ENCODE measurements at regions not wholly inside any gene's neighbourhood (a gene's known extent, or its start where the extent isn't known, plus 50 kb on each side); places are given as distances from the start of the nearest gene placed in this dataset. TPM values are rescaled to one million over a fixed set of nuclear protein-coding genes. Genes with fewer than 3 reads are reported as not detected.
"Not testable (repeated sequence)": the region's sequence is repeated elsewhere in the genome, so short reads cannot be mapped to it uniquely, and the experiment has no call there.

DNA sequence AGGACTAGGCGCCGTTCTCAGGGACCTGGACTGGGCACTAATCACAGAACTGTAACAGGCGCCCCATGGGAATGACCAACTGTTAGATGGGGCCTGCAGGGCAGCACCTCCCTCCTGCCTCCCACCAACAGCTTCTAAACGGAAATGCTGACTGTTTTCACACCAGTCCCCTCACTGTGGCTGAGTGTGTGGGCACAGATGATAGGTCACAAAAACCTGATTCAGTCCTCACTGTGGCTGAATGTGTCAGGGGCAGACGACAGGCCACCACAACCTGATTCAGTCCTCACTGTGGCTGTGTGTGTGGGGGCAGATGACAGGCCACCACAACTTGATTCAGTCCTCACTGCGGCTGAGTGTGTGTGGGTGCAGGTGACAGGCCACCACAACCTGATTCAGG, 1499.9 kb upstream of the USP9Y start:
- not testable (repeated sequence) for H2AFZ ChIP-seq; H3K4me1 Mint-ChIP-seq; H3K36me3 Mint-ChIP-seq (ENCODE audit: low read depth); H3K27ac ChIP-seq (ENCODE audit: low read depth); H3K36me3 ChIP-seq (ENCODE audit: insufficient read depth); ATAC-seq; H4K20me1 ChIP-seq (replicated peaks; ENCODE audit: insufficient read depth); H3K27me3 Mint-ChIP-seq (ENCODE audit: insufficient read depth, low read depth, poor library complexity); H3K9me2 ChIP-seq (ENCODE audit: insufficient read depth); H3K79me2 ChIP-seq (replicated peaks; ENCODE audit: insufficient read depth); H3F3A ChIP-seq (replicated peaks; ENCODE audit: low read depth); H3K4me3 Mint-ChIP-seq; H3K27me3 ChIP-seq (ENCODE audit: insufficient read depth); H3K27ac Mint-ChIP-seq; H3K4me2 ChIP-seq; H3K4me3 ChIP-seq; H3K4me1 ChIP-seq (ENCODE audit: insufficient read depth); DNase-seq (ENCODE audit: low spot score)
- H3K9me3 Mint-ChIP-seq: peaks cover 52% of the 10 kb centered on the region

DNA sequence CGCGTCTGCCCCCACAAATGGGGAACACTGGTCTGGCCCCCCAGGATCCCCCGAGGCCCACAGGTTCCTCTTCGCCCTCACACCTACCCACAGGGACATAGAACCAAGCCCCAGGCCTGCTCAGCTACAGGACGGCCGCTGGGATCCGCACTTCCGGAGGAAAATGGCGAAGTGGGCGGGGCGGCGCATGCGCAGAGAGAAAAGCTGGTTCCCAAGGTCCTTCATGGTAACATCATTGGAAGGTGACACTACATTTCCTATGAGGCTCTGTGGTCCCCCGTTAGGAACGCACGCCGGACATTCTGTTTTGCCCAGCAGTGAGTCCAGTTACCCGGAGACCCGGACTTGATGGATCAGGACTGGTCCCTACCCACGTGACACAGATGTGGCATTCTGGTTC, 1486.2 kb upstream of the USP9Y start:
- H3K27ac ChIP-seq (ENCODE audit: low read depth); H3K27me3 Mint-ChIP-seq (ENCODE audit: insufficient read depth, low read depth, poor library complexity); H2AFZ ChIP-seq; H3K4me3 ChIP-seq; H3K27ac Mint-ChIP-seq; H3K4me1 ChIP-seq (ENCODE audit: insufficient read depth); ATAC-seq; H4K20me1 ChIP-seq (replicated peaks; ENCODE audit: insufficient read depth); H3K9me2 ChIP-seq (ENCODE audit: insufficient read depth); H3K36me3 ChIP-seq (ENCODE audit: insufficient read depth); H3F3A ChIP-seq (replicated peaks; ENCODE audit: low read depth); H3K36me3 Mint-ChIP-seq (ENCODE audit: low read depth); H3K4me2 ChIP-seq; DNase-seq (ENCODE audit: low spot score); H3K79me2 ChIP-seq (replicated peaks; ENCODE audit: insufficient read depth); H3K4me1 Mint-ChIP-seq; H3K27me3 ChIP-seq (ENCODE audit: insufficient read depth); H3K4me3 Mint-ChIP-seq: not testable (repeated sequence)
- H3K9me3 Mint-ChIP-seq: peaks cover 47% of the 10 kb centered on the region

Small RNA genes in the stretch of these regions (small RNA-seq; reads per million reads assigned to genes)
- gene AC134878.1 (ENCODE audit: low replicate concordance) (not detected), gene AC140113.1 (ENCODE audit: low replicate concordance) (not detected), gene AC140113.2 (ENCODE audit: low replicate concordance) (not detected), gene AC140113.3 (ENCODE audit: low replicate concordance) (not detected), gene AC140113.4 (ENCODE audit: low replicate concordance) (not detected), gene ANKRD20A6P (ENCODE audit: low replicate concordance) (not detected)
